Stimulated activated CD4-positive, alpha-beta T cell treated with anti-CD3 and anti-CD28 coated beads, Interleukin-2, amount 100 ng/mL, for 4 hours (primary cell): ENCODE measurements at regions not wholly inside any gene's neighbourhood (a gene's known extent, or its start where the extent isn't known, plus 50 kb on each side); places are given as distances from the start of the nearest gene placed in this dataset.

ENCODE experiments used
- DNase-seq: peaks from one replicate; pipeline ENCODE4 v3.0.0-alpha.2; 2020; ENCODE audit warnings: low read depth

- DNase-seq, result no peak
Measured at GRCh38 chr7:1359681-1360485, 99.4 kb downstream of the MICALL2 start.

DNA sequence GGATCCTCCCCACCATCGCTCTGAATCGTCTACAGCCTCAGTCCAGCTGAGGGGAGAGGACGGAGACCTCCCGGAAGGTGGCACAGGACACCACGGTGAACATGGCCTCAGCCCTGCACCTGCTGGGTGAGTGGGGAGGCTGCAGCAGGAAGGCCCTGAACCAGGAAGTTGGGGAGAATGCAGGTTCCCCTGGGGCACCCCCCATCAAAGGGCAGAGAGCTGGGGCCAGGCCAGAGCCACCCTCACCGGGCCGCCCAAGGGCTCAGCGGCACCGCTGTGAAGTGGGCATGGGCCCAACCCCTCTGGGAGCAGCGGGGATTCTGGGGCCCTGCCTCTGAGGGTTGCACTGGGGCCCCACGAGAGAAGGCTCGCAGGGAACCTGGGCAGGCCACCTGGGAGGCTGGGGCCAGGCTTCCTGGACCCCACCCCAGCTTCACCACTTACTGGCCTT, 98.7 kb downstream of the MICALL2 start:
- DNase-seq, result no peak

DNA sequence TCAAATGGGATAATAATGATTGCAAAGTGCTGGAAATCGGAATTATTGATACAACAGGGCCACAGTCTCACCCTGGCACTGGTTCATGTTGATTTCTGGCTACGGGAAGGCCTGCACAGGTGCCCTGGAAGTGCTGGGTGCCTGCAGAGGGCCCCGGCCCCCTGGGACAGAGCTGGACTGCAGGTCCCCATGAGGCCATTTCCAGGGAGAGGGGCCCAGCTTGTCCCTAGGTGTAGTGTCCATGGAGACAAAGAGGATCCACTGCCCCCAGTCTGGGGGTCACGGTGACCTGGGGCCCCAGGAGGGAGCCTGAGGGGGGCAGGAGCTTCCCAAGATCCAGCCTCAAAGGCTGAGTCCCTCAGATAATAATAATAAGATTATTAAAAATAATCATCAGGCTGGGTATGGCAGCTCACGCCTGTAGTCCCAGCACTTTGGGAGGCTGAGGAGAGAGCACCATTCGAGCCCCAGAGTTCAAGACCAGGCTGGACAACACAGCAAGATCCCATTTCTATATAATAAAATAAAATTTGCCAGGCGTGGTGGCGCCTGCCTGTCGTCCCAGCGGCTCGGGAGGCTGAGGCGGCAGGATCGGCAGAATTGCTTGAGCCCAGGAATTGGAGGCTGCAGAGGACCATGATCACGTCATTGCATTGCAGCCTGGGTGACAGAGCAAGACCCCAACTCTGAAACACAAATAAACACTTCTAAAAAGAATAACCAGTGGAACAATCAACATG, 98.1 kb downstream of the MICALL2 start:
- DNase-seq, result no peak

- DNase-seq, result no peak
Measured at GRCh38 chr7:1361756-1362125, 97.5 kb downstream of the MICALL2 start.

DNA sequence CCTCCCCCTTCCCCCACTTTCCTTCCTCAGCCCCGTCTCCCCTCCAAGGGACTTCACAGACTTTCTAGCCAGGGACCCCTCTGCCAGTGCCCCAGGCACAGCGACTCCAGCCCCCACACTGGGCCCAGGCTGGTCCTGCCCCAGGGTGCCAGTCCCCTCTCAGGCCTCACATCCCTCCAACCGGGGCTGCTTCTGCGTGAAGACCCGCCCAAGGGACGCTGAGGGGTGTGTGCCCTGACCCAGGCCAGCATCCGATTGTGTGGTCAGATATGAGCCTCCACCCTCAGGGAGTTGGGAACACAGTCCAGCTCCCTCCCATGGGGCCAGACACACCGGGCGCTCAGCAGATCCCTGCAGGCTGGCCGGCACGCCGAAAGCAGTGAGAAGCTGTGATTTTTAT, 97.0 kb downstream of the MICALL2 start:
- no peak for DNase-seq

DNA sequence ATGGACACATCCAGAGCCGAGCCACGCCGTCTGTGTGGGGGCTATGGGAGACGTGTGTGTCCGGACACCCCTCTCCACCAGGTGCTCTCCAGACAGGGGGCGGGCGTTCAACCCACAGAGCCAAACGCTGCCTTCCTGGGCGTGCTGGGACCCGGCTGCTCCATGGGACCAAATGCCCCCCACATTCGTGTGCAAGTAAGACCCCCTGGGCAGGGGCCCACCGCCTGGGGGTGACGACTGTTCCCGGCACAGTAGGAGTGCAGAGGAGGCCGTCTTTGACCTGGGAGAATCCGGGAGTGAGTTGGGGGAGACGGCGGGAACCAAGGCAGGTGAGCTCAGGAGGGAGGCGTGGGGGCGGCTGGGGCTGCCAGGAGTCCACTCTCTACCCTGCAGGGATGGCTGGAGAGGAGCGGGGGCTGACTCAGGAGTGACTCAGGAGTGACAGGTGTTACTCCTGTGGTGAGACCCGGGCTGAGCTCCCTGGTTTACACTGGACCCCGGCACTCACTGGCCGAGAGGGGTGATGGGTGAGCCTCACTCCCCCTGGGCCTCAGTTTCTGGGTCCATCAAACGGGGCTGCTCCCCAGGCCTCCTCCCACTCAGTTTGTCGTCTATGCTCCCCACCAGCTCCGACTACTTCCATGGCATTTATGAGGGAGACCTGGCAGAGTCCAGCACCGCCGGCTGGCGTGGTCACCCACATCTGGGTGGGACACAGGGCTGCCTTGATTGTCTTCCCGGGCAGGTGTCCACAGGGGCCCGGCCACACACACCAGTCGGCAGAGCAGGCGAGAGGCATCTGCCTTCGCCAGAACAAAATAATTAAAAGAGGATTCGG, 95.0 kb downstream of the MICALL2 start:
- DNase-seq, result no peak

GRCh38 chr7:1364906-1365570, 94.2 kb downstream of the MICALL2 start:
- no peak for DNase-seq

- no peak for DNase-seq
Measured at GRCh38 chr7:1365846-1366245, 93.4 kb downstream of the MICALL2 start.

DNA sequence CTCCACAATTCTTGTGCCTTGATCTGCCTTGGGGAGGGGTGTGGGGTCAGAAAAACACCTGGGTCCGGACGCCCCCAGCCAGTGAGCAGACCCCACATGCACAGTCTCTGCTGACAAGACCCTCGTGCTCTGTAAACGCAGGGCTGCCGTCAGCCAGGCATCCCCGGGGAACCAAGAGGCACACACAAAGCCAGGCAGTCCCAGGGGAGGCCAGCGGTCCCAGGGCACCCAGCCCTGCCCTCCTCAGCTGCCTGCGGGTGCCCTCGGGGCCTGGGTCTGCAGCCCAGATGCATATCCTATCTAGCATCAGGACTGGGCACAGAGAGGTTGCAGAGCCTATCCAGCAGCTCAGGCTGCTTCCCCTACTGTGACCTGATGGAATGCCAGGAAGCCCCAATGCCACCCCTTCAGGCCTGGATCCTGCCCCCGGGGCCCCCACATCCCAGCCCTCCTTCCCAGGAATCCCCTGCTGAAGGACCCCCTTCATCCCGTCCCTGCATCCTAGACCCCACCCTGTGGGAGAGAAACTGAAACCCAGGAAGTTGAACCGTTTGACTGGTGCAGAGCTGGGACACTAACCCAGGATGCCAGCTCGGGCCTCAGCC, 92.4 kb downstream of the MICALL2 start:
- DNase-seq, result no peak

GRCh38 chr7:1367501-1368183, 91.6 kb downstream of the MICALL2 start:
- no peak for DNase-seq

- DNase-seq, result no peak
Measured at GRCh38 chr7:1368184-1368681, 91.0 kb downstream of the MICALL2 start.

- DNase-seq, result peak; percentile 5
Measured at GRCh38 chr7:1368682-1369571, 90.3 kb downstream of the MICALL2 start.

DNA sequence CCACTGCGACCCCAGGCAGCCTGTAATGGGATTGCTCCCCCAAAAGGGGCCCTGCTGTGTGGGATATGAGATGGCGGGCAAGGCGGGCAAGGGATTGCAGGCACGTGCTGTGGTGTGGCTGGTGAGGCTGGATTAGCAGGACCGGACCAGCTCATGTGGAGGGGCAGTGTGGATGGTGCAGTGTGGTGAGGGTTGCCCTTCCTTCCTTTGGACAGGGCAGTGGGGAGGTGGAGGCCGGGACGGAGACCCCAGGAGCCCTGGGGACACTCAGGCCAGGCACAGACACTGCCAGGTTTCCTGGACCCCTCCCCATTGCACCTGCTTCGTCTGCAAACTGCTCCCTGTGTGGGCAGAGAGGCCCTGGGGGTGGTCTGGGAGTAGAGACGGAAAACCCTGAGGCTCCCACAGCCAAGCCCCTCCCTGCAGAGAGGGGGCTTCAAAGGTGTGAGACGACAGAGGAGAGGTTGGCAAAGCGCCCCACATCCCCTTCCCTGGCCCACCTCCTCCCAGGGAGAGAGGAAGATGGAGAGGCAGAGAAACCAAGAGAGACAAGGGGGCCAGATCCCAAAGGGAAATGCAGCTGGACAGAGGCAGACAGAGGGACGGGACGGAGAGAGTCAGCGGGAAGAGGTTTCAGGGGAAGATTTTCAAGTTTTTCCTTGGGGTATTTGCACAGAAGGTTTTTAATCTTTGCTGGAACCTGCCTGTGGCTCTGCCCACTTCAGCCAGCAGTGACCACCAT, 89.2 kb downstream of the MICALL2 start:
- no peak for DNase-seq

- no peak for DNase-seq
Measured at GRCh38 chr7:1370738-1371137, 88.5 kb downstream of the MICALL2 start.

DNA sequence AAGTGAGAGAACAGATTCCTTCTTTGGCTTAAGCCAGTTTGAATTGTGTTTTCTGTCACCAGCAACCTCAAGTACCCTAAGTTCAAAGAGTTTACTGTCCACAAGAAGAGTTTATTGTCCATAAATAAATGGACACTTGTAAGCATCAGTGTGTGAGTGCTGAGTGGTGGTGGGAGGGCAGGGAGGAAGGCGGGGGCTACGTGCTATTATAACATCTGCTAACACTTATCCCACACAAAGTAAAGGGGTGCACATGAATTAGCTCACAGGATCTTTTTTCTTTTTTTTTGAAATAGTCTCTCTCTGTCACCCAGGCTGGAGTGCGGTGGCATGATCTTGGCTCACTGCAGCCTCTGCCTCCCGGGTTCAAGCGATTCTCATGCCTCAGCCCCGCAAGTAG, 87.2 kb downstream of the MICALL2 start:
- DNase-seq, result no peak

DNA sequence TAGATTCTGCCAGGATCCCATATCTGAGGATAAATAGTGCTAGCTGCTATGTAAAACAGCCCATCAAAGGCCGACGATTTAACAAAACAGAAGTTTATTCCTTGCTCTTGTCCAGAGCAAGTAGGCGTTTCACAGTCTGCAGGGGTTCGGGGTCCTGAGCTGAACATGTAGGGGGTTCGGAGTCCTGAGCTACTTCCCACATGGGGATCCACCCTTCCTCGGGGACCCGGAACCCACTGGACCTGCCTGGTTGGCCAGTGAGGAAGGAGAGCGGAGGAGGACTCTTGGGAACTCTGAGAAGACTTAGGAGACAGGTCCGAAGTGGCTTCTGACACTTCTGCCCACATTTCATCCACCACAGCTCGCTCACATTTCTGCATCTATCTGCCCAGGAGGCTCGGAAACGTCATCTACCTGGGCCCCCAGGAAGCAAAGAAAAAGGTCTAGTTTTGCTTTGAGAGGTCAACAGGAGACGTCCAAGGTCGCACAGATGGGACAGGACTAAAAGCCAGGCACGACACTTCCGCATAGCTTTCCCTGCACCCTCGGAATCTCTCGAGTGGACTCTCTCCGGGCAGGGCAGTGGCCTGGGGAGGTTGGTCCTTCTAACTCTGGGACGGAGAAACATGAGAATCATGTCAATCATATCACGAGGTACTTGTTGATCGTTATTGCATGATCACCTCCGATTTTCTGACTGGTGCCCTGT, 86.4 kb downstream of the MICALL2 start:
- no peak for DNase-seq

DNA sequence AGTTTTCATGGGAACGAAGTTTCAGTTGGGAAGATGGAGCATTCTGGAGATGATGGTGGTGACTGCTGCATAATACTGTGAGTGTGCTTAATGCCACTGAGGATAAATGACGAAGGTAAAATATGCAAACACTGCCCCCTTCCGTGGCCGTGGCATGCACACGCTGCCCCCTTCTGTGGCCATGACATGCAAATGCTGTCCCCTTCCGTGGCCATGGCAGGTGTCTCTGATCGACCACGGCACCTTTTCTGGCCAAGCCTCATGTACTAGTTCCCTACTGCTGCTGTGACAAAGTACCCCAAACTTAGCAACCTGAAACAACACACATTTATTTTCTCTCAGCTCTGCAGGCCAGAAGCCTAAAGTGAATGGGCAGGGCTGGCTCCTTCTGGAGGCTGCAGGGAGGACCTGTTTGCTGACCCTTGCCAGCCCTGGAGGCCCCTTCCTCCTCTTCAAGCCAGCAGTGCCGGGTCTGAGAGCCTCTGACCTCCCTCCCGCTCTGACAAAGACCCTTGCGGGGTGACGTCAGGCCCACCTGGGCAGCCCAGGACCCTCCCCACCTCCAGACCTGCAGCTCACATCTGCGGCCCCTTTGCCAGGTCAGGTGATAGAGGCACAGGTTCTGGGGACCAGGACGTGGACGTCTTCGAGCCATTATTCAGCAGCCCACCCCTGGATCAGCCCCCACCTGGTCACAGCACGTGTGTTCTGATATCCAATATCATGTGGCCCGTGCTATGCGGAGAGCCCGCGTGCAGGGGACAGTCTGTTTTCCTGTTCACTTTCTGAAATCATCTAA, 82.0 kb downstream of the MICALL2 start:
- no peak for DNase-seq
